ENCODE measurements at regions not wholly inside any gene's neighbourhood (a gene's known extent, or its start where the extent isn't known, plus 50 kb on each side); places are given as distances from the start of the nearest gene placed in this dataset.

- DNase-seq (ENCODE audit: low read depth), result no peak
- no peak overlapping the region for H3K4me3 ChIP-seq (ENCODE audit: low read depth, low read length)
- TF ChIP-seq, protein P1, sequence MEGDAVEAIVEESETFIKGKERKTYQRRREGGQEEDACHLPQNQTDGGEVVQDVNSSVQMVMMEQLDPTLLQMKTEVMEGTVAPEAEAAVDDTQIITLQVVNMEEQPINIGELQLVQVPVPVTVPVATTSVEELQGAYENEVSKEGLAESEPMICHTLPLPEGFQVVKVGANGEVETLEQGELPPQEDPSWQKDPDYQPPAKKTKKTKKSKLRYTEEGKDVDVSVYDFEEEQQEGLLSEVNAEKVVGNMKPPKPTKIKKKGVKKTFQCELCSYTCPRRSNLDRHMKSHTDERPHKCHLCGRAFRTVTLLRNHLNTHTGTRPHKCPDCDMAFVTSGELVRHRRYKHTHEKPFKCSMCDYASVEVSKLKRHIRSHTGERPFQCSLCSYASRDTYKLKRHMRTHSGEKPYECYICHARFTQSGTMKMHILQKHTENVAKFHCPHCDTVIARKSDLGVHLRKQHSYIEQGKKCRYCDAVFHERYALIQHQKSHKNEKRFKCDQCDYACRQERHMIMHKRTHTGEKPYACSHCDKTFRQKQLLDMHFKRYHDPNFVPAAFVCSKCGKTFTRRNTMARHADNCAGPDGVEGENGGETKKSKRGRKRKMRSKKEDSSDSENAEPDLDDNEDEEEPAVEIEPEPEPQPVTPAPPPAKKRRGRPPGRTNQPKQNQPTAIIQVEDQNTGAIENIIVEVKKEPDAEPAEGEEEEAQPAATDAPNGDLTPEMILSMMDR (IDR thresholded peaks at IDR 0.05; ENCODE audit: insufficient read depth, low read depth, low read length), result no peak
Measured at GRCh38 chr2:181781078-181781786, 100.9 kb upstream of the NEUROD1 start.

DNA sequence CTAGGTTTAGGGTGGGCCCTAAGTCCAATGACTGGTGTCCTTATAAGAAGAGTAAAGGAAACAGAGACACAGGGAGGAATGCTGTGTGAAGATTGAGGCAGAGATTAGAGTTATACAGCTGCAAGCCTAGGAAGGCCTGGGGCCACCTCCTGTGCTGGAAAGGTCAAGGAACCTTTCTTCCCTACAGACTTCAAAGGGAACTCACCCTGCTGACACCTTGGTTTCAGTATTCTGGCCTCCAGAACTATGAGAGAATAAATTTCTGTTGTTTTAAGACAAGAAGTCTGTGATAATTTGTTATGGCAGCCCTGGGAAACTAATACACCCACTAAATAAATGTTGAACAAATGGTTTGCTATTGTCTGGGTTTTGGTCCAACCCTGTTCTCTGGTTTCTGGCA, 102.3 kb upstream of the NEUROD1 start:
- TF ChIP-seq, protein P1 (IDR thresholded peaks at IDR 0.05; ENCODE audit: insufficient read depth, low read depth, low read length), result no peak
- no peak for DNase-seq (ENCODE audit: low read depth)
- H3K4me3 ChIP-seq (ENCODE audit: low read depth, low read length), result no peak overlapping the region

- TF ChIP-seq, protein P1 (IDR thresholded peaks at IDR 0.05; ENCODE audit: insufficient read depth, low read depth, low read length), result no peak
- peak; percentile 91 for DNase-seq (ENCODE audit: low read depth)
- no peak overlapping the region for H3K4me3 ChIP-seq (ENCODE audit: low read depth, low read length)
Measured at GRCh38 chr2:181784556-181784955, 104.2 kb upstream of the NEUROD1 start.

DNA sequence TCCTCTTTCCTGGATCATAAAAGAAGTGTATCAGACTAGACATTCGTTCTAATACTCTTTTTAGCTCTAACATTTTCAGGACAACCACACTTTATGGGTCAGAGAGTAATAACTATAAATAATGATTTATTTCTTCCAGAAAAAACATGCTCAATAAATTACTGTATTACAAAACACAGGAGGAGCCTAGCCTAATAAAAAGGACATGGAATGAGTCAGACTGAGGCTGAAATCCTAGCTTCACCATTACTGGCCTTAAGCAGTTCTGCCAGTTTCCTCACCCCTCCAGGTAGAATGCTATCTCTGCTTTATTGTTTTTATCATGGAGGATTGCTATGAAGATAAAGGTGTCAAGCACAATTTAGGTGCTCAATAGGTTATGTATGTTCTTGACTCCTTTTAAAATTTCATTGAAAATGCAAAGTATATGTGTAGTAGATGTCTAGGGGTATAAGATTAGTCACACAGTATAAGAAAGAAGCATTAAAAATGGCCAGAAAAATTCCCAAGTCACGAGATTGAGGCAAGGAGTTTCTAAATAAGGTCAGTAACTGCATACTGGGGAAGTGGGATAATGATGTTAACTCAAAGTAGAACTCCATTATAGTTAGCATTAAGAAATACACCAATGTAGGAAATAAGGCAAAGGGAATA, 105.5 kb upstream of the NEUROD1 start:
- peak; percentile 91 for DNase-seq (ENCODE audit: low read depth)
- TF ChIP-seq, protein P1 (IDR thresholded peaks at IDR 0.05; ENCODE audit: insufficient read depth, low read depth, low read length), result no peak
- H3K4me3 ChIP-seq (ENCODE audit: low read depth, low read length), result no peak overlapping the region

DNA sequence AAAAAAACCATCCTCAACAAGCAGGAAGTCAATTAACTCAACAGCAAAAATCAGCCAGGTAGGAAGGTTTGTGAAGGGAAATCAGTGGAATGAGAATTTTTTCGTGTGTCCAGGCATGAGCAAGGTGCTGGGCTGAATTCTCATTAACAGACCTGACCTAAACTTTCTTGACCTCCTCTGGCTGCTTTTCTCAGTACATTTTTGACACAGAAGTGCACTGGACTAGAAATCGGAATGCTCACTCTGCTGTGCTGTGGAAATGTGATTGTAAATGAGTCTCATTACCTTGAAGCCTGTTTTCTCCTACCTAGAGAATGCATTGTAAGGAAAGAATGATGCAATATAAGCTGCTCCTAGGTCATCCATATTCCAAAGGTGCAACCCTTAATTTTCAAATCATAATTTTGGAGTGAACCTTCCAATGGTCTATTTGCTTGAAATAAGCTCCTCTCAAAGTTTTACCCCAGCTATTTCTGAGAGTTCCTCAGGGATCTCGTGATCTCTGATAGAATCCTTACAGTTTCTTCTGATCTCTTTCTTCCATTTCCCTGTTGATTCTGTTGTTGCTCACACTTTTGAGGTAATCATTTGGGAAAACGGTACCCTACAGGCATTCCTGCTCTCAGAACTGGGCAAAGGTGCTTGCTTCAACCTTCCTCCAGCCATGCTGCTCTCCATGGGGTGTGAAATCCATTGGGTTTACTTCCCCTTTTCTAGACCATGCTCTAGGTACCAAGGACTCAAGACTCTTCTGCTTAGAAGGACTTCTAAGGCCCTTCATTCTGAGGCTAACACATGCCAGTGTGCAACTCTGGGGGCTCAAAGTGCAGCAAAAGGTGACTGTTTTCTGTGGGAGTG, 104.9 kb upstream of the ITPRID2 start:
- no peak overlapping the region for H3K4me3 ChIP-seq (ENCODE audit: low read depth, low read length)
- TF ChIP-seq, protein P1 (IDR thresholded peaks at IDR 0.05; ENCODE audit: insufficient read depth, low read depth, low read length), result no peak
- no peak for DNase-seq (ENCODE audit: low read depth)

DNA sequence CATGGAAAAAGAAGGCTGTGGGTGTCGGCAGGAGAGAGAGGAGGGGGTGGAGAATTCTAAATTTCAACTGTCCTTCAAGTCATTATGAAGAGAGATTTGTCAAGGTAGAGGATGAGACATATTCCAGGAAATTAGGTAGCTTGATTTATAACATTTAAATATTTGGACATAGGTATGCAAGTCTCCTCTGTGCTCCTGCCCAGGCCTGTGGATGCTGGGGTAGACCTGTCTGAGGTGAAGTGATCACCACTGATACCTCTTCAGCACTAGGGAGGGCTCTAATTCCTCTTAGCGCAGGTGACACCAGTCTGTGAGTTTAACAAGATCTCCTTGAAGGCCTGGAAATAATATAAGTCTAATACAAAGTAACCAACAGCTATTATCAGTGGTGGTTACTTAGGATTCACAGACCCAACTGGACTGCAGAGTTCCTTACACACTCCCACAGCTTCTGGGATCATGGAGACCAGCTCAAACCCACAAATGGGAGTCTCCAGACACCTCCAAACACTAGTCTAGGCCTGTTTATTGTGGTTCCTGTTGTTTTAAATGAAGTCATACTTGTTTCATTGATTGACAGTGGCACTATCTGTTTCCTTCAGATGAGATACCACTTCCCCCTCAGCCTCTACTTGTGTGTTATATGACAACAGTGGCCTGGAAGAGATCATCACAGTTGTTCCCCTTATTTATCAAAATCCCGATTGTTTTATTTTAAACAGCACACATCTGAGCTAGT, 104.1 kb upstream of the ITPRID2 start:
- TF ChIP-seq, protein P1 (IDR thresholded peaks at IDR 0.05; ENCODE audit: insufficient read depth, low read depth, low read length), result no peak
- no peak overlapping the region for H3K4me3 ChIP-seq (ENCODE audit: low read depth, low read length)
- DNase-seq (ENCODE audit: low read depth), result no peak

Data from fibroblast of villous mesenchyme (primary cell).